Epithelial cell of esophagus (primary cell): ENCODE measurements at regions not wholly inside any gene's neighbourhood (a gene's known extent, or its start where the extent isn't known, plus 50 kb on each side); places are given as distances from the start of the nearest gene placed in this dataset.

Experiments used
- DNase-seq: peaks from one replicate; pipeline ENCODE4 v3.0.0; 2010; ENCODE audit warnings: low read depth
- H3K4me3 ChIP-seq: 2 replicates; pipeline ENCODE4 v1.5.1; 2011; ENCODE audit warnings: mild to moderate bottlenecking, low read length, control low read depth
- CTCF ChIP-seq: IDR thresholded peaks from 2 replicates; pipeline ENCODE4 v1.5.1; 2011; ENCODE audit warnings: low read depth, mild to moderate bottlenecking, low read length, control low read depth, inconsistent platforms; ENCODE audit not compliant: insufficient read depth; ENCODE audit errors: missing control alignments

- TF ChIP-seq CTCF = no peak
These were observed 197.7 kb downstream of the CD109 start for GRCh38 chr6:73893696-73894095.

GRCh38 chr6:73888050-73888449 is 192.0 kb downstream of the CD109 start:
- DNase-seq = no peak
- no peak for TF ChIP-seq CTCF
- H3K4me3 ChIP-seq = no peak overlapping the region

More at GRCh38 chr6:73893696-73894095, 197.7 kb downstream of the CD109 start:
- no peak overlapping the region for H3K4me3 ChIP-seq
- DNase-seq = no peak

GRCh38 chr6:73885393-73885792 is 189.4 kb downstream of the CD109 start:
- no peak for TF ChIP-seq CTCF
- no peak for DNase-seq

GRCh38 chr6:73884540-73884939 is 188.5 kb downstream of the CD109 start:
- DNase-seq = no peak
- H3K4me3 ChIP-seq = no peak overlapping the region
- no peak for TF ChIP-seq CTCF

More at GRCh38 chr6:73885393-73885792, 189.4 kb downstream of the CD109 start:
- H3K4me3 ChIP-seq = no peak overlapping the region

GRCh38 chr6:73879501-73880293 is 183.7 kb downstream of the CD109 start:
- no peak for DNase-seq
- H3K4me3 ChIP-seq = no peak overlapping the region
- no peak for TF ChIP-seq CTCF

GRCh38 chr6:73878403-73878802 is 182.4 kb downstream of the CD109 start:
- H3K4me3 ChIP-seq = no peak overlapping the region
- DNase-seq = no peak
- TF ChIP-seq CTCF = no peak
